Stimulated activated CD4-positive, alpha-beta T cell treated with anti-CD3 and anti-CD28 coated beads, Interleukin-1b, Interleukin-23, amount 100 ng/mL, for 24 hours (primary cell): ENCODE measurements at regions not wholly inside any gene's neighbourhood (a gene's known extent, or its start where the extent isn't known, plus 50 kb on each side); places are given as distances from the start of the nearest gene placed in this dataset.

Source experiments
- DNase-seq, 4 experiments: peaks; one replicate each; pipeline ENCODE4 v3.0.0-alpha.2; 2020; ENCODE audit warnings: low read depth in 4 of 4, low spot score in 1 of 4

- no peak for DNase-seq
Observed at GRCh38 chrX:4314586-4314985, 601.1 kb upstream of the PRKX start.

GRCh38 chrX:4277122-4277521 lies 563.7 kb upstream of the PRKX start:
- DNase-seq = no peak

GRCh38 chrX:4268676-4269075 lies 555.2 kb upstream of the PRKX start:
- no peak for DNase-seq

- no peak for DNase-seq
Observed at GRCh38 chrX:4265036-4265435, 551.6 kb upstream of the PRKX start.

- DNase-seq = no peak
Observed at GRCh38 chrX:4263030-4263803, 549.8 kb upstream of the PRKX start.

GRCh38 chrX:4253092-4253491 lies 539.6 kb upstream of the PRKX start:
- no peak for DNase-seq

- no peak for DNase-seq
Observed at GRCh38 chrX:4249401-4249800, 536.0 kb upstream of the PRKX start.

- DNase-seq = no peak
Observed at GRCh38 chrX:4243759-4244158, 530.3 kb upstream of the PRKX start.

GRCh38 chrX:4240541-4241194 lies 527.2 kb upstream of the PRKX start:
- DNase-seq = no peak

- no peak for DNase-seq
Observed at GRCh38 chrX:4239650-4240540, 526.4 kb upstream of the PRKX start.

- DNase-seq = no peak
Observed at GRCh38 chrX:4238916-4239315, 525.5 kb upstream of the PRKX start.

- DNase-seq = no peak
Observed at GRCh38 chrX:4225086-4225485, 511.6 kb upstream of the PRKX start.

GRCh38 chrX:4206941-4207340 lies 493.5 kb upstream of the PRKX start:
- no peak for DNase-seq

GRCh38 chrX:4197971-4198370 lies 484.5 kb upstream of the PRKX start:
- no peak for DNase-seq

- DNase-seq = no peak
Observed at GRCh38 chrX:4193500-4194155, 480.2 kb upstream of the PRKX start.

- DNase-seq = no peak
Observed at GRCh38 chrX:4186331-4186730, 472.9 kb upstream of the PRKX start.

GRCh38 chrX:4185086-4185485 lies 471.6 kb upstream of the PRKX start:
- no peak for DNase-seq

- DNase-seq = no peak
Observed at GRCh38 chrX:4182408-4182806, 469.0 kb upstream of the PRKX start.

GRCh38 chrX:4181782-4182407 lies 468.4 kb upstream of the PRKX start:
- no peak for DNase-seq

GRCh38 chrX:4179031-4179430 lies 465.6 kb upstream of the PRKX start:
- no peak for DNase-seq

GRCh38 chrX:4175221-4175620 lies 461.8 kb upstream of the PRKX start:
- no peak for DNase-seq
